ENCODE measurements at regions not wholly inside any gene's neighbourhood (a gene's known extent, or its start where the extent isn't known, plus 50 kb on each side); places are given as distances from the start of the nearest gene placed in this dataset.

- DNase-seq (ENCODE audit: low spot score): no peak
- peaks cover 16% of the 10 kb centered on the region for H3K36me3 Mint-ChIP-seq
- H3K4me3 Mint-ChIP-seq: no peak overlapping the region
- POLR2A ChIA-PET: no interaction called here
- peaks cover 57% of the 10 kb centered on the region for H3K9me3 Mint-ChIP-seq
- no peak for ATAC-seq
- no peak overlapping the region for H3K27ac Mint-ChIP-seq
- TF ChIP-seq E2F4 (CRISPR knock-in tag; IDR thresholded peaks at IDR 0.05; ENCODE audit: borderline replicate concordance, low read depth): no peak
- no peak for TF ChIP-seq ZNF138 (CRISPR knock-in tag; conservative IDR thresholded peaks at IDR 0.05)
- no peak for TF ChIP-seq GTF2I (CRISPR knock-in tag; conservative IDR thresholded peaks at IDR 0.05)
- TF ChIP-seq IRF2 (CRISPR knock-in tag; IDR thresholded peaks at IDR 0.05; ENCODE audit: borderline replicate concordance, low read depth): no peak
- TF ChIP-seq ZNF532 (CRISPR knock-in tag; IDR thresholded peaks at IDR 0.05; ENCODE audit: borderline replicate concordance): no peak
- no peak for TF ChIP-seq NR1H2 (CRISPR knock-in tag; IDR thresholded peaks at IDR 0.05)
- no peak for TF ChIP-seq SMAD3 (CRISPR knock-in tag; IDR thresholded peaks at IDR 0.05; ENCODE audit: borderline replicate concordance)
- no peak for TF ChIP-seq ZNF281 (CRISPR knock-in tag; IDR thresholded peaks at IDR 0.05)
- TF ChIP-seq AFF4 (CRISPR knock-in tag; IDR thresholded peaks at IDR 0.05; ENCODE audit: borderline replicate concordance): no peak
- no peak for TF ChIP-seq ATF6 (CRISPR knock-in tag; IDR thresholded peaks at IDR 0.05)
- no peak for TF ChIP-seq CTCF (IDR thresholded peaks at IDR 0.05)
- no peak for TF ChIP-seq GRHL2 (CRISPR knock-in tag; IDR thresholded peaks at IDR 0.05; ENCODE audit: insufficient replicate concordance, severe bottlenecking)
- TF ChIP-seq ZNF263 (CRISPR knock-in tag; IDR thresholded peaks at IDR 0.05; ENCODE audit: low read depth): no peak
- CTCF ChIA-PET: no interaction called here
- no peaks in the 10 kb centered on the region for H3K27me3 Mint-ChIP-seq (ENCODE audit: low read depth)
- no peaks in the 10 kb centered on the region for H3K4me1 Mint-ChIP-seq
Measured at GRCh38 chr13:54699831-54700230, 1671.2 kb downstream of the OLFM4 start.
